GM20000 (cell line): ENCODE measurements at regions not wholly inside any gene's neighbourhood (a gene's known extent, or its start where the extent isn't known, plus 50 kb on each side); places are given as distances from the start of the nearest gene placed in this dataset.

Experiments used
- DNase-seq: peaks from one replicate; pipeline ENCODE4 v3.0.0; 2012; ENCODE audit warnings: low spot score
- TF ChIP-seq, protein P1 (sequence below): IDR thresholded peaks from 2 replicates; pipeline ENCODE4 v1.5.1; 2012; ENCODE audit warnings: mild to moderate bottlenecking, control low read depth; ENCODE audit errors: extremely low read depth, missing control alignments

DNA sequence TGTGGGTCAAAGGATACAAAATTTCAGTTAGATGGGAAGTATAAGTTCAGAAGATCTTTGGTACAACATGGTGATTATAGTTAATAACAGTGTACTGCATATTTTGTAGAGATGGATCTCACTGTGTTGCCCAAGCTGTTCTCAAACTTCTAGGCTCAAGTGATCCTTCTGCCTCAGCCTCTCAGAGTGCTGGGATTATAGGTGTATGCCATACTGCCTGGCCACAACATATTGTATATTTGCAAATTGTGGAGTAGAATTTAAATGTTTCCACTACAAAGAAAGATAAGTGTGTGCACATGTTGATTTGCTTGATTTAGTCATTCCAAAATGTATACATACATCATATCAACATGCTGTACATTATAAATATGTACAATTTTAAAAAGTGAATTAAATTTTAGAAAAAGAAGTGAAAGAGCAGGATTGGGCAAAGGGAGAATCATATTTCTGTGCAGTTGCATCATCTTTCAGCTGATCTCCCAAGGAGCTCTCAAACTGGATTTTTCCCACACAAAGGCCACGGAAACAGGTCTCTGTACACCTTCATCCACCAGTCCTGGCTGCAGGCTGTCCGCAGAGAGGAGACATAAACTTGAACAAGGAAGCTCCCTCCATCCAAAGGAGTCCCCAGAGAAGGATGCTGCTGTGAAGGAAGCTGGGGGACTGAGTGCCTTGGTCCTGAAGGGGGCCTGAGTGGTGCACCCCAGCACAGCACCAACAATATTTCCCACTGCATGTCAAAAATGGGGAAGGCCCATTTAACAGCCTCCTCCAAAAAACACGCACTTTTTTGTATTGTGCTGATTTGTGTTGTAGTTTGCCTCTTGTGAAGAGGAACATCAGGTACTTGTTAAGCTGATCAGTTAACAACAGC is 217.1 kb upstream of the GHITM start:
- TF ChIP-seq, protein P1, sequence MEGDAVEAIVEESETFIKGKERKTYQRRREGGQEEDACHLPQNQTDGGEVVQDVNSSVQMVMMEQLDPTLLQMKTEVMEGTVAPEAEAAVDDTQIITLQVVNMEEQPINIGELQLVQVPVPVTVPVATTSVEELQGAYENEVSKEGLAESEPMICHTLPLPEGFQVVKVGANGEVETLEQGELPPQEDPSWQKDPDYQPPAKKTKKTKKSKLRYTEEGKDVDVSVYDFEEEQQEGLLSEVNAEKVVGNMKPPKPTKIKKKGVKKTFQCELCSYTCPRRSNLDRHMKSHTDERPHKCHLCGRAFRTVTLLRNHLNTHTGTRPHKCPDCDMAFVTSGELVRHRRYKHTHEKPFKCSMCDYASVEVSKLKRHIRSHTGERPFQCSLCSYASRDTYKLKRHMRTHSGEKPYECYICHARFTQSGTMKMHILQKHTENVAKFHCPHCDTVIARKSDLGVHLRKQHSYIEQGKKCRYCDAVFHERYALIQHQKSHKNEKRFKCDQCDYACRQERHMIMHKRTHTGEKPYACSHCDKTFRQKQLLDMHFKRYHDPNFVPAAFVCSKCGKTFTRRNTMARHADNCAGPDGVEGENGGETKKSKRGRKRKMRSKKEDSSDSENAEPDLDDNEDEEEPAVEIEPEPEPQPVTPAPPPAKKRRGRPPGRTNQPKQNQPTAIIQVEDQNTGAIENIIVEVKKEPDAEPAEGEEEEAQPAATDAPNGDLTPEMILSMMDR = no peak
- DNase-seq = no peak

DNA sequence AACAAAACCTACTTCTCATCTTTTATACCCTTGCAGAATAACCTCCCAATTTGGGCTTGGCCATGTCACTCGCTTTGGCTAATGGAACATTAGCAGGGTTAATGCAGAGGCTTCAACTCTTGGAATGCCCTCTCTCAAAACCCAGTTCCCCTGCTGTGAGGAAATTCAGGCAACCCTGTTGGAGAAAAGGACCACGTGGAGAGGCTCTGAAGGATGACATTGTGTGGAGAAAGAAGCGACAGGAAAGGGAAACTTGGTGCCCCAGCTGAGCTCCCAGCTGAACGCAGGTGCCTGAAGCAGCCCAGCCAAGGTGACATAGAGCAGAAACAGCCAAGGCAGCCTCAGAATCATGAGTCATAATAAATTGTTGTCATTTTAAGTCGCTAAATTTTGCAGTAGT is 214.2 kb upstream of the GHITM start:
- TF ChIP-seq, protein P1 = no peak
- no peak for DNase-seq

DNA sequence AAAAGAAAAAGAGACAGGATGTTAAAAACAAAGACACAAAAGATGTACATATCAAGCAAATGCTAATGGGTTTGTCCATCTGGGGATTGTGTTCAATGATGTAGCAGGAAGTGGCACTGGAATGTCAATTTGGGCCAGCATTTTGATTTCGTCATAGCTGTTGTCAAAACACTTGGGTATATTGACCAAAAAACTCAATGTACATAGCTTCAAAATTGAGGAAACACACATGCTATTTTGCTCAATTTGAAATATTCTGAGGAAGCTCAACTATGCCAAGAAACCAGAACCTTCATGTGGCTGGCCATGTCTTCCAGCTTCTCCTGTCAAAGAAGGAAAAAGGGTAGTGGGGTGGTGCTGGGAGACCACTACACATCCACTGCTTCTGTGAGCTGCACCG is 212.7 kb upstream of the GHITM start:
- no peak for DNase-seq
- TF ChIP-seq, protein P1 = no peak

DNA sequence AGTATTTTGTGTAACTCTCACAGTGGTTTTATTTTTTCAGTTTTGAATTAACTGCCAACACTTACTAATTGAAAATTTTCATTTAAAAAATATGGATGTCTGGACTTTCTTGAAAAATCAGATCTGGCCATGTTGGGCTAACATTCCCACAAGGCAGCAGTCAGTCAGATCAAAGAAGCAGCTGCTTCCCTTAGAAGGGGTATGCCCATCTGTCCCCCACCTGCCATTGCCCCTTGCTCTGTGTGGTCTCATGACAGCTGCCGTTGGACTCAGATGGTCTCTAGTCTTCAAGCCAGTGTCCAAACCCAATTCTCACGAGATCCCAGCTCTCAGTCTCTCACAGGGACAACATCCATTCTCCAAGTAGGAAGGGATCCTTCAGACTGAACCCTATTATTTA is 212.1 kb upstream of the GHITM start:
- no peak for DNase-seq

DNA sequence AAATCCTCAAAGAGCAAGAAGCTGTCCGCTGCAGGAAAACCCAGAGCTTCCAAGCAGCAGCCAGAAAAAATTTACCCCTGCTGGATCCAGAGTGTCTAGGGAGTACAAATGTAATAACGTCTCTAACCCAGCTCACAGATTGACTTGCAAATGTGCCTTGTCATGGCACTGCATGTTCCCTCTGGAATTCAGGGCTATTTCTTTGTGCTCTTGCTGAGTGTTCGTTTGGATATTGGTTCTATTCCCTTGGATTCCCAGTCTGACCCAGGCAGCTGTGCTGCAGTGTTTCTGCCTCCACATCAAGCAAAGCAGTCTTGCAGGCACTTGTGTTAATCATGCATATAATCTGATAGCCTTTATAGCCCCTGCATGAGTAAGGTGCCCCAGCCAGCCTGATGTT is 209.9 kb upstream of the GHITM start:
- no peak for DNase-seq
- TF ChIP-seq, protein P1 = no peak

More for the DNA sequence above, 212.1 kb upstream of the GHITM start:
- TF ChIP-seq, protein P1 = no peak

DNA sequence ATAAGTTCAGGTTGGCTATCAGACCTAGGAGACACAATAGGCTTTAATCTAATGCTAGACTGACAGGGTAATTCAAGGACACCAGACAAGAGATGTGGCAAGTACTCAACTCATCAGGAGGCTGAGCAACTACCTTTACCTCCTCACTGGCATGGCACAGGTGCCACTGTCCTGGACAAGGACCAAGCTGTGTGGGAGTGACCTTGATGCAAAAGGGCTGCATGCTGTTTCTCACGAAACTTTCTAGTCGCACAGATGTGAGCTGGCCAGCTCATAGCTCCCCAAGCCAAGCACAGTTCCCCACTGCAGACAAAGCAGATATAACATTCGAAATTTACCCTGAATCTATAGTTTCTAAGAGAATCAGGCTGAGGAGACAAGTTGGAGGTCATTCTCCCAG is 207.6 kb upstream of the GHITM start:
- TF ChIP-seq, protein P1 = no peak
- no peak for DNase-seq

DNA sequence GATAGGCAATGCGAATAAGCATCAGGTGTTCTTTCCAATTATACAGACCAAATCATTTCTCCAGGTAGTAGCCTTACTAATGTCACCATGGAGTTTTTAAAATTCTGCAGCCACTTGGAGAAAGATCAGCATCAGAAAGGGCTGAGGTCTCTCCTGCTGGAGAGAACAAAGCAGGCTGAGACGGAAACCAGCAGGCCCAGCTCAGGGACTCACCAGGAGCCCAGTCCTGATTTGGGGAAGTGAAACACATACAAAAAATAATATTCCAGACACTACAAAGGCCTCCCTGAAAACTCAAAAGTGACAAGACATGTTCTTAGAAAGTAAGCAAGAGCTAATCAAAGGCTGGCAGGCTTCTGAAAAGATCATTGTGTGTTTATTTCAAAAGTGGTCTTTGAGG is 207.1 kb upstream of the GHITM start:
- TF ChIP-seq, protein P1 = no peak

More for the DNA sequence above, 207.1 kb upstream of the GHITM start:
- no peak for DNase-seq
